DMS114 treated with DMSO at 0.1 percent for 48 hours (cell line): ENCODE measurements at regions not wholly inside any gene's neighbourhood (a gene's known extent, or its start where the extent isn't known, plus 50 kb on each side); places are given as distances from the start of the nearest gene placed in this dataset.

ENCODE experiments used
- DNase-seq: peaks from one replicate; lab custom pipeline; 2025; ENCODE audit not compliant: unreplicated experiment; lab: John Stamatoyannopoulos, UW

- DNase-seq, result no peak
Observed at GRCh38 chr3:154022606-154023005, 98.6 kb upstream of the ARHGEF26 start.

GRCh38 chr3:154023148-154023547 is 98.0 kb upstream of the ARHGEF26 start:
- no peak for DNase-seq

GRCh38 chr3:154025007-154025406 is 96.2 kb upstream of the ARHGEF26 start:
- no peak for DNase-seq

GRCh38 chr3:154029926-154030325 is 91.3 kb upstream of the ARHGEF26 start:
- DNase-seq, result no peak

- DNase-seq, result no peak
Observed at GRCh38 chr3:154034797-154035330, 86.3 kb upstream of the ARHGEF26 start.

GRCh38 chr3:154040283-154040682 is 80.9 kb upstream of the ARHGEF26 start:
- DNase-seq, result no peak

- no peak for DNase-seq
Observed at GRCh38 chr3:154044671-154045070, 76.5 kb upstream of the ARHGEF26 start.

- no peak for DNase-seq
Observed at GRCh38 chr3:154050216-154050615, 71.0 kb upstream of the ARHGEF26 start.

- DNase-seq, result no peak
Observed at GRCh38 chr3:154050766-154051165, 70.4 kb upstream of the ARHGEF26 start.

GRCh38 chr3:154059833-154060232 is 61.4 kb upstream of the ARHGEF26 start:
- no peak for DNase-seq

GRCh38 chr3:154060238-154061000 is 60.8 kb upstream of the ARHGEF26 start:
- no peak for DNase-seq

- DNase-seq, result no peak
Observed at GRCh38 chr3:154061001-154061370, 60.2 kb upstream of the ARHGEF26 start.

GRCh38 chr3:154062513-154062912 is 58.7 kb upstream of the ARHGEF26 start:
- DNase-seq, result no peak

- no peak for DNase-seq
Observed at GRCh38 chr3:154071146-154071545, 50.0 kb upstream of the ARHGEF26 start.
